HepG2 (cell line): ENCODE measurements at regions not wholly inside any gene's neighbourhood (a gene's known extent, or its start where the extent isn't known, plus 50 kb on each side); places are given as distances from the start of the nearest gene placed in this dataset.

Experiments
- CREB1 ChIP-seq, 2 experiments: fragments of 450-650 bp in 1 of 2; IDR thresholded peaks; 2 replicates each; pipeline ENCODE4 v1.6.1; 2016 to 2017; ENCODE audit warnings: control low read depth in 1 of 2, mild to moderate bottlenecking in 1 of 2, missing compliant biosample characterization in 1 of 2, missing genetic modification characterization in 1 of 2
- ETV6 ChIP-seq: sonication (generic); formaldehyde crosslinking; conservative IDR thresholded peaks from 2 replicates; pipeline ENCODE4 v1.4.0; 2020; ENCODE audit warnings: missing genetic modification reagents
- GLI4 ChIP-seq: sonication (generic); formaldehyde crosslinking; IDR thresholded peaks from 2 replicates; pipeline ENCODE4 v1.5.1; 2020; ENCODE audit warnings: missing genetic modification reagents, mild to moderate bottlenecking, moderate library complexity, borderline replicate concordance
- HNF4G ChIP-seq, 2 experiments: sonication (generic) in 1 of 2; formaldehyde crosslinking in 1 of 2; IDR thresholded peaks; 2 replicates each; pipeline versions ENCODE4 v1.4.0 to v1.6.1; 2011 to 2020; ENCODE audit warnings: borderline replicate concordance in 2 of 2, low read depth in 2 of 2, mild to moderate bottlenecking in 2 of 2, low read length in 1 of 2, missing genetic modification reagents in 1 of 2, moderate library complexity in 1 of 2
- KLF13 ChIP-seq: sonication (generic); formaldehyde crosslinking; IDR thresholded peaks from 2 replicates; pipeline ENCODE4 v1.4.0; 2020; ENCODE audit warnings: mild to moderate bottlenecking, missing genetic modification reagents
- MBD4 ChIP-seq: IDR thresholded peaks from 2 replicates; pipeline ENCODE4 v1.6.1; 2012; ENCODE audit warnings: low read length, inconsistent platforms, borderline replicate concordance
- MBNL3 ChIP-seq: fragments of 250-450 bp; sonication (Bioruptor Pico); conservative IDR thresholded peaks from 2 replicates; pipeline ENCODE4 v1.8.0; 2022; ENCODE audit warnings: mild to moderate bottlenecking, inconsistent platforms
- MIER3 ChIP-seq: IDR thresholded peaks from 2 replicates; pipeline ENCODE4 v1.6.1; 2016; ENCODE audit warnings: missing compliant biosample characterization, borderline replicate concordance
- MTA1 ChIP-seq: sonication (generic); formaldehyde crosslinking; IDR thresholded peaks from 2 replicates; pipeline ENCODE4 v1.4.0; 2020; ENCODE audit warnings: missing genetic modification reagents, mild to moderate bottlenecking, borderline replicate concordance
- MXI1 ChIP-seq: IDR thresholded peaks from 3 replicates; pipeline ENCODE4 v1.6.1; 2012; ENCODE audit warnings: low read depth, low read length, inconsistent platforms, borderline replicate concordance
- NKX3-1 ChIP-seq: sonication (generic); formaldehyde crosslinking; IDR thresholded peaks from 2 replicates; pipeline ENCODE4 v1.5.0; 2020; ENCODE audit warnings: missing genetic modification reagents
- PRMT3 ChIP-seq: sonication (generic); formaldehyde crosslinking; IDR thresholded peaks from 2 replicates; pipeline ENCODE4 v1.8.1; 2022; ENCODE audit warnings: low read depth, mild to moderate bottlenecking, moderate library complexity, missing genetic modification reagents, borderline replicate concordance
- REPIN1 ChIP-seq: sonication (generic); formaldehyde crosslinking; IDR thresholded peaks from 2 replicates; pipeline ENCODE4 v1.8.0; 2022; ENCODE audit warnings: missing genetic modification reagents, low read depth, mild to moderate bottlenecking, borderline replicate concordance
- TAF1 ChIP-seq: sonication (generic); formaldehyde crosslinking; IDR thresholded peaks from 2 replicates; pipeline ENCODE4 v1.4.0; 2020; ENCODE audit warnings: missing genetic modification reagents
- TGIF2 ChIP-seq: IDR thresholded peaks from 2 replicates; pipeline ENCODE4 v1.6.1; 2016; ENCODE audit warnings: control low read depth, missing compliant biosample characterization
- ZBTB21 ChIP-seq: sonication (generic); formaldehyde crosslinking; IDR thresholded peaks from 2 replicates; pipeline ENCODE4 v1.4.0; 2020; ENCODE audit warnings: missing genetic modification reagents
- ZFP37 ChIP-seq: sonication (generic); formaldehyde crosslinking; IDR thresholded peaks from 2 replicates; pipeline ENCODE4 v1.4.0; 2020; ENCODE audit warnings: missing genetic modification reagents, borderline replicate concordance
- ZIK1 ChIP-seq: sonication (generic); formaldehyde crosslinking; IDR thresholded peaks from 2 replicates; pipeline ENCODE4 v1.5.0; 2020; ENCODE audit warnings: mild to moderate bottlenecking, low read depth, missing genetic modification reagents, borderline replicate concordance
- ZNF124 ChIP-seq: sonication (generic); formaldehyde crosslinking; IDR thresholded peaks from 2 replicates; pipeline ENCODE4 v1.4.0; 2020; ENCODE audit warnings: missing genetic modification reagents
- ZNF136 ChIP-seq: sonication (generic); formaldehyde crosslinking; IDR thresholded peaks from 2 replicates; pipeline ENCODE4 v1.8.1; 2022; ENCODE audit warnings: low read depth, mild to moderate bottlenecking, moderate library complexity, missing genetic modification reagents
- ZNF235 ChIP-seq: sonication (generic); formaldehyde crosslinking; IDR thresholded peaks from 2 replicates; pipeline ENCODE4 v1.8.1; 2023; ENCODE audit warnings: mild to moderate bottlenecking, missing genetic modification reagents, borderline replicate concordance
- ZNF329 ChIP-seq: sonication (generic); formaldehyde crosslinking; IDR thresholded peaks from 2 replicates; pipeline ENCODE4 v1.9.0; 2021; ENCODE audit warnings: low read depth, mild to moderate bottlenecking, missing genetic modification reagents
- ZNF543 ChIP-seq: sonication (generic); formaldehyde crosslinking; IDR thresholded peaks from 2 replicates; pipeline ENCODE4 v1.4.0; 2020; ENCODE audit warnings: mild to moderate bottlenecking, missing genetic modification reagents
- ZNF564 ChIP-seq: sonication (generic); formaldehyde crosslinking; IDR thresholded peaks from 2 replicates; pipeline ENCODE4 v1.8.1; 2023; ENCODE audit warnings: mild to moderate bottlenecking, missing genetic modification reagents
- ZNF678 ChIP-seq: sonication (generic); formaldehyde crosslinking; IDR thresholded peaks from 2 replicates; pipeline ENCODE4 v1.4.0; 2020; ENCODE audit warnings: mild to moderate bottlenecking, missing genetic modification reagents
- TF ChIP-seq, protein P1 (sequence below): sonication (generic); formaldehyde crosslinking; IDR thresholded peaks from 2 replicates; pipeline ENCODE4 v1.5.0; 2020; ENCODE audit warnings: mild to moderate bottlenecking, missing genetic modification reagents, borderline replicate concordance
- TF ChIP-seq, protein P2 (sequence below): IDR thresholded peaks from 2 replicates; pipeline ENCODE4 v1.6.1; 2016; ENCODE audit warnings: missing compliant biosample characterization, missing genetic modification reagents, borderline replicate concordance

- TF ChIP-seq, protein P1, sequence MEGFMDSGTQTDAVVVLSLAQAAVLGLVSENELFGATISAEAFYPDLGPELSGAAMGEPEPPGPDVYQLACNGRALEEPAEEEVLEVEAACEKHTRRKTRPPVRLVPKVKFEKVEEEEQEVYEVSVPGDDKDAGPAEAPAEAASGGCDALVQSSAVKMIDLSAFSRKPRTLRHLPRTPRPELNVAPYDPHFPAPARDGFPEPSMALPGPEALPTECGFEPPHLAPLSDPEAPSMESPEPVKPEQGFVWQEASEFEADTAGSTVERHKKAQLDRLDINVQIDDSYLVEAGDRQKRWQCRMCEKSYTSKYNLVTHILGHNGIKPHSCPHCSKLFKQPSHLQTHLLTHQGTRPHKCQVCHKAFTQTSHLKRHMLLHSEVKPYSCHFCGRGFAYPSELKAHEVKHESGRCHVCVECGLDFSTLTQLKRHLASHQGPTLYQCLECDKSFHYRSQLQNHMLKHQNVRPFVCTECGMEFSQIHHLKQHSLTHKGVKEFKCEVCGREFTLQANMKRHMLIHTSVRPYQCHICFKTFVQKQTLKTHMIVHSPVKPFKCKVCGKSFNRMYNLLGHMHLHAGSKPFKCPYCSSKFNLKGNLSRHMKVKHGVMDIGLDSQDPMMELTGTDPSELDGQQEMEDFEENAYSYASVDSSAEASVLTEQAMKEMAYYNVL (CRISPR knock-in tag): peak; percentile 98
- TF ChIP-seq MBNL3 (CRISPR knock-in tag): no peak
- TF ChIP-seq MXI1: peak; percentile 87; the same call in 1 of the 3 replicates
- no peak for TF ChIP-seq GLI4 (CRISPR knock-in tag)
- TF ChIP-seq MTA1 (CRISPR knock-in tag): peak; percentile 98; the same call in 1 of the 2 replicates
- 0 out of 2 replicates have a peak, but pooled peaks have one; percentile 62 for TF ChIP-seq PRMT3 (CRISPR knock-in tag)
- no peak for TF ChIP-seq ZNF235
- peak; percentile 64; the same call in 1 of the 2 replicates for TF ChIP-seq HNF4G (IDR thresholded peaks at IDR 0.05; ENCODE audit: borderline replicate concordance, low read depth, low read length)
- peak; percentile 86; the same call in 1 of the 2 replicates for TF ChIP-seq HNF4G (CRISPR knock-in tag; IDR thresholded peaks at IDR 0.05; ENCODE audit: borderline replicate concordance, low read depth)
- peak; percentile 36; the same call in 1 of the 2 replicates for TF ChIP-seq TGIF2
- peak; percentile 64; the same call in 1 of the 2 replicates for TF ChIP-seq ZIK1 (CRISPR knock-in tag)
- peak; percentile 42; the same call in 1 of the 2 replicates for TF ChIP-seq ZNF543
- peak; percentile 96 for TF ChIP-seq ZNF564 (CRISPR knock-in tag)
- no peak for TF ChIP-seq CREB1 (IDR thresholded peaks at IDR 0.05)
- no peak for TF ChIP-seq CREB1 (CRISPR knock-in tag; IDR thresholded peaks at IDR 0.05)
- peak; percentile 75; the same call in 1 of the 2 replicates for TF ChIP-seq ZNF329 (CRISPR knock-in tag)
- no peak; the same call in 1 of the 2 replicates for TF ChIP-seq ZNF136
- TF ChIP-seq ETV6 (CRISPR knock-in tag): peak; percentile 95
- TF ChIP-seq REPIN1 (CRISPR knock-in tag): peak; percentile 93
- TF ChIP-seq ZNF124 (CRISPR knock-in tag): peak; percentile 77; the same call in 1 of the 2 replicates
- TF ChIP-seq TAF1 (CRISPR knock-in tag): peak; percentile 75
- TF ChIP-seq MBD4: no peak
- no peak; the same call in 1 of the 2 replicates for TF ChIP-seq KLF13
- peak; percentile 64; the same call in 1 of the 2 replicates for TF ChIP-seq NKX3-1 (CRISPR knock-in tag)
- peak; percentile 97 for TF ChIP-seq MIER3
- 0 out of 2 replicates have a peak, but pooled peaks have one; percentile 16 for TF ChIP-seq ZNF678 (CRISPR knock-in tag)
- TF ChIP-seq, protein P2, sequence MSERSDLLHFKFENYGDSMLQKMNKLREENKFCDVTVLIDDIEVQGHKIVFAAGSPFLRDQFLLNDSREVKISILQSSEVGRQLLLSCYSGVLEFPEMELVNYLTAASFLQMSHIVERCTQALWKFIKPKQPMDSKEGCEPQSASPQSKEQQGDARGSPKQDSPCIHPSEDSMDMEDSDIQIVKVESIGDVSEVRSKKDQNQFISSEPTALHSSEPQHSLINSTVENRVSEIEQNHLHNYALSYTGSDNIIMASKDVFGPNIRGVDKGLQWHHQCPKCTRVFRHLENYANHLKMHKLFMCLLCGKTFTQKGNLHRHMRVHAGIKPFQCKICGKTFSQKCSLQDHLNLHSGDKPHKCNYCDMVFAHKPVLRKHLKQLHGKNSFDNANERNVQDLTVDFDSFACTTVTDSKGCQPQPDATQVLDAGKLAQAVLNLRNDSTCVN (CRISPR knock-in tag): peak; percentile 84
- 0 out of 2 replicates have a peak, but pooled peaks have one; percentile 22 for TF ChIP-seq ZFP37 (CRISPR knock-in tag)
- peak; percentile 54; the same call in 1 of the 2 replicates for TF ChIP-seq ZBTB21
Measured at GRCh38 chr9:129557192-129558036, 63.5 kb downstream of the C9orf50 start (continued).
